ENCODE measurements at regions not wholly inside any gene's neighbourhood (a gene's known extent, or its start where the extent isn't known, plus 50 kb on each side); places are given as distances from the start of the nearest gene placed in this dataset.

GRCh38 chr15:53115563-53115962 is 325.4 kb upstream of the ONECUT1 start:
- TF ChIP-seq EZH2phosphoT487 (IDR thresholded peaks at IDR 0.05; ENCODE audit: borderline replicate concordance) (no peak), ELF1 (IDR thresholded peaks at IDR 0.05; ENCODE audit: borderline replicate concordance, low read depth) (no peak), CEBPB (IDR thresholded peaks at IDR 0.05; ENCODE audit: low read depth) (no peak), POLR2A (IDR thresholded peaks at IDR 0.05; ENCODE audit: borderline replicate concordance, extremely low read depth, insufficient read depth, insufficient read length) (no peak), EZH2 (IDR thresholded peaks at IDR 0.05) (no peak), POLR2AphosphoS5 (IDR thresholded peaks at IDR 0.05; ENCODE audit: low read depth, low read length) (no peak), YY1 (IDR thresholded peaks at IDR 0.05; ENCODE audit: extremely low read depth, insufficient replicate concordance, low read depth, low read length) (no peak), SP1 (IDR thresholded peaks at IDR 0.05; ENCODE audit: low read depth) (no peak), REST (IDR thresholded peaks at IDR 0.05; ENCODE audit: low read depth) (no peak)
- TF ChIP-seq, protein P1, sequence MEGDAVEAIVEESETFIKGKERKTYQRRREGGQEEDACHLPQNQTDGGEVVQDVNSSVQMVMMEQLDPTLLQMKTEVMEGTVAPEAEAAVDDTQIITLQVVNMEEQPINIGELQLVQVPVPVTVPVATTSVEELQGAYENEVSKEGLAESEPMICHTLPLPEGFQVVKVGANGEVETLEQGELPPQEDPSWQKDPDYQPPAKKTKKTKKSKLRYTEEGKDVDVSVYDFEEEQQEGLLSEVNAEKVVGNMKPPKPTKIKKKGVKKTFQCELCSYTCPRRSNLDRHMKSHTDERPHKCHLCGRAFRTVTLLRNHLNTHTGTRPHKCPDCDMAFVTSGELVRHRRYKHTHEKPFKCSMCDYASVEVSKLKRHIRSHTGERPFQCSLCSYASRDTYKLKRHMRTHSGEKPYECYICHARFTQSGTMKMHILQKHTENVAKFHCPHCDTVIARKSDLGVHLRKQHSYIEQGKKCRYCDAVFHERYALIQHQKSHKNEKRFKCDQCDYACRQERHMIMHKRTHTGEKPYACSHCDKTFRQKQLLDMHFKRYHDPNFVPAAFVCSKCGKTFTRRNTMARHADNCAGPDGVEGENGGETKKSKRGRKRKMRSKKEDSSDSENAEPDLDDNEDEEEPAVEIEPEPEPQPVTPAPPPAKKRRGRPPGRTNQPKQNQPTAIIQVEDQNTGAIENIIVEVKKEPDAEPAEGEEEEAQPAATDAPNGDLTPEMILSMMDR (IDR thresholded peaks at IDR 0.05 in 2 of 3, conservative IDR thresholded peaks at IDR 0.05 in 1 of 3; ENCODE audit: borderline replicate concordance in 1 of 3, insufficient read depth in 1 of 3, low read depth in 2 of 3, low read length in 2 of 3), result no peak
